Limb (tissue), 2 donors: ENCODE measurements at regions not wholly inside any gene's neighbourhood (a gene's known extent, or its start where the extent isn't known, plus 50 kb on each side); places are given as distances from the start of the nearest gene placed in this dataset.
"Not testable (repeated sequence)": the region's sequence is repeated elsewhere in the genome, so short reads cannot be mapped to it uniquely, and the experiment has no call there.

Experiments used
- DNase-seq, 2 donors: peaks; one replicate each; pipeline ENCODE4 v3.0.0-alpha.2; 2016; ENCODE audit errors: extremely low spot score in 2 of 2

- DNase-seq, result peak in 1 of 2 donors; percentile 3
Measured at GRCh38 chr11:71129624-71130023, 122.8 kb downstream of the SHANK2 start.

GRCh38 chr11:71127806-71128205 is 124.6 kb downstream of the SHANK2 start:
- DNase-seq, result no peak

- DNase-seq, result not testable (repeated sequence)
Measured at GRCh38 chr11:71126401-71126800, 126.0 kb downstream of the SHANK2 start.

GRCh38 chr11:71125150-71125549 is 127.2 kb downstream of the SHANK2 start:
- no peak for DNase-seq

GRCh38 chr11:71124127-71124526 is 128.2 kb downstream of the SHANK2 start:
- no peak for DNase-seq

GRCh38 chr11:71120471-71120896 is 131.9 kb downstream of the SHANK2 start:
- peak; percentile 18 to 63 for DNase-seq

- no peak for DNase-seq
Measured at GRCh38 chr11:71119656-71120269, 132.6 kb downstream of the SHANK2 start.

GRCh38 chr11:71118671-71119250 is 133.6 kb downstream of the SHANK2 start:
- no peak for DNase-seq

- no peak for DNase-seq
Measured at GRCh38 chr11:71117311-71117710, 135.1 kb downstream of the SHANK2 start.

- DNase-seq, result no peak
Measured at GRCh38 chr11:71116693-71117040, 135.7 kb downstream of the SHANK2 start.

GRCh38 chr11:71115770-71116692 is 136.3 kb downstream of the SHANK2 start:
- no peak for DNase-seq

- DNase-seq, result no peak
Measured at GRCh38 chr11:71114124-71114851, 138.1 kb downstream of the SHANK2 start.

- DNase-seq, result no peak
Measured at GRCh38 chr11:71112990-71113389, 139.4 kb downstream of the SHANK2 start.

GRCh38 chr11:71112454-71112853 is 139.9 kb downstream of the SHANK2 start:
- no peak for DNase-seq

GRCh38 chr11:71109586-71109985 is 142.8 kb downstream of the SHANK2 start:
- no peak for DNase-seq

GRCh38 chr11:71109186-71109585 is 143.2 kb downstream of the SHANK2 start:
- DNase-seq, result no peak

- no peak for DNase-seq
Measured at GRCh38 chr11:71108013-71108865, 144.1 kb downstream of the SHANK2 start.

- no peak for DNase-seq
Measured at GRCh38 chr11:71106671-71107070, 145.7 kb downstream of the SHANK2 start.

- no peak for DNase-seq
Measured at GRCh38 chr11:71103266-71103665, 149.1 kb downstream of the SHANK2 start.

GRCh38 chr11:71102251-71102995 is 150.0 kb downstream of the SHANK2 start:
- DNase-seq, result no peak
